HG03135 (cell line): ENCODE measurements at regions not wholly inside any gene's neighbourhood (a gene's known extent, or its start where the extent isn't known, plus 50 kb on each side); places are given as distances from the start of the nearest gene placed in this dataset.
A peak's percentile ranks its signal among the peaks of the same experiment; 100 is the strongest.

Experiments
- ATAC-seq: cut with Tn5 transposase; IDR thresholded peaks from one replicate; pipeline ENCODE4 v1.9.1; 2021; ENCODE audit warnings: mild to moderate bottlenecking, moderate library complexity; ENCODE audit not compliant: unreplicated experiment

DNA sequence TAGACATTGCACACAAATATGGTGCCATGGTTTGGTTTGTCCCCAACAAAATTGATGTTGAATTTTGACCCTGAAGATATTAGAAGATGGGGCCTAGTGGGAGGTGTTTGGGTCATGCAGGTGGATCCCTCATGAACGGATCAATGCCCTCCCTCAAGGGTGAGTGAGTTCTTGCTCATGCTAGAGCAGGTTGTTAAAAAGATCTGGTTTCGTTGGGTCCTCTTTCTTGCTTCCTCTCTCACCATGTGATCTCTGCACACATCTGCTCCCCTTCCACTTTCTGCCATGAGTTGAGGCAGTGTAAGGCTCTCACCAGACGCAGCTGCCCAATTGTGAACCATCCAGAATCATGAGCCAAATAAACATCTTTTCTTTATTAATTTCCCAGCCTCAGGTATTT is 87.8 kb upstream of the MDFIC2 start:
- ATAC-seq, result no peak

- no peak for ATAC-seq
Measured at GRCh38 chr3:70393881-70394612, 81.6 kb upstream of the MDFIC2 start.

DNA sequence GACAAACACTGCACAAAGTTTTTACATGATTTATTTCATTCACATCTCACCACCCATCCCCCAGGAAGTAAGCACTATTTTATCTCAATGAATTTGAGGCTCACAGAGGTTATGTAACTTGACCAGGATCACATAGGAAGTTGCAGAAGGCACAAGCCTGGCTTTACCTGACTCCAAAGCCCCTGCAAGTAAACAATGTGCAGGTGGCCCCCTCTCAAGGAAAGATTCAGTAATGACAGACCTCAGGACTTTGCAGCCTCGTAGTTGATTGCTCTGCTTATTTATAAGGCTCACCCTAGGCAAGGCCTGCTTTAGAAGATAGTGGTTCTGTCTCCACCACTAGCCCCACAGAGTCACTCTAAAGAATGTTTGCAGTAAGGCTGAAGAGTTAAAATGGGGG is 79.8 kb upstream of the MDFIC2 start:
- no peak for ATAC-seq

DNA sequence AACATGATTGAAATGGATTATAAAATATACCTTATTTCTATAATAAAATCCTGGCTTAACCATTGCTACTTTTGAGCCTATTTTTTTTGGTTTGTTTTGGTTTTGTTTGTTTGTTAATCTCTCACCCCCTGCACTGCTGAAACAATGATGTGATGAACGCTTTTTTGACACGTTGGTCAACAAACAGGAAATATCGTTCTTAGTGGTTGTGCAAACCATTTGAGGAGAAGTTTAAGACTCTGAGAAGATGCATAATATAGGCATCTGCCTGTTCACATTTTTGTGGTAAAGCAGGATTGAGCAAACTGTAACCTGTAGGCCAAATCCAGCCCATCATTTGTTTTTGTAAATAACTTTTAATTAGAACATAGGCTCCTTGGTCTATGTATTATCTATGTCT is 75.5 kb upstream of the MDFIC2 start:
- no peak for ATAC-seq

- ATAC-seq, result no peak
Measured at GRCh38 chr3:70386846-70387245, 74.4 kb upstream of the MDFIC2 start.

- no peak for ATAC-seq
Measured at GRCh38 chr3:70386043-70386442, 73.6 kb upstream of the MDFIC2 start.

GRCh38 chr3:70383360-70383831 is 71.0 kb upstream of the MDFIC2 start:
- peak; percentile 98 for ATAC-seq

DNA sequence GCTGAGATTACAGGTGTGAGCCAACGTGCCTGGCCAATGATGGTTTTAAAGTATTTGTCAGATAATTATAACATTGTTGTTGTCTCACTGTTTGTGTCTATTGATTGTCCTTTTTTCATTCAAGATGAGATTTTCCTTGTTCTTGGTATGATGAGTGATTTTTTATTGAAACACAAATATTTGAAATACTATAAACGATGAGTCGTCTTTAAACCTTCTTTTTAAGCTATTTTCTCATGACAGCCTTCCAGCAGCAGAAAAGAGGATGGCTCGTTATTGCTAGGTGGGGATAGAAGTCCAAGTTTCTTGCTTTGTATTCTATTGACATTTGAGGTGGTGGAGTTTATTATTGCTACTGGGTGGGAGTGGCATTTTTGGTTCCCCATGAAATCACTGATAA is 61.7 kb upstream of the MDFIC2 start:
- no peak for ATAC-seq
